LNCAP (cell line): ENCODE measurements at regions not wholly inside any gene's neighbourhood (a gene's known extent, or its start where the extent isn't known, plus 50 kb on each side); places are given as distances from the start of the nearest gene placed in this dataset.

Source experiments
- CTCF ChIP-seq: fragments of 450-650 bp; IDR thresholded peaks from 2 replicates; pipeline ENCODE4 v1.5.1; 2017; ENCODE audit warnings: mild to moderate bottlenecking

- no peak for TF ChIP-seq CTCF
These were observed 285.7 kb downstream of the PTPRU start for GRCh38 chr1:29521811-29522580.

GRCh38 chr1:29521438-29521715 is 285.1 kb downstream of the PTPRU start:
- no peak for TF ChIP-seq CTCF

- no peak for TF ChIP-seq CTCF
These were observed 284.5 kb downstream of the PTPRU start for GRCh38 chr1:29520571-29521437.

- TF ChIP-seq CTCF, result no peak
These were observed 283.4 kb downstream of the PTPRU start for GRCh38 chr1:29519788-29520110.

- no peak for TF ChIP-seq CTCF
These were observed 282.9 kb downstream of the PTPRU start for GRCh38 chr1:29519108-29519787.

GRCh38 chr1:29518183-29518835 is 282.0 kb downstream of the PTPRU start:
- TF ChIP-seq CTCF, result no peak
